SIG-M5 treated with dmso at 0.1 percent for 504 hours (cell line): ENCODE measurements at regions not wholly inside any gene's neighbourhood (a gene's known extent, or its start where the extent isn't known, plus 50 kb on each side); places are given as distances from the start of the nearest gene placed in this dataset.

Source experiments
- DNase-seq: peaks from one replicate; lab custom pipeline; 2025; ENCODE audit not compliant: unreplicated experiment; lab: John Stamatoyannopoulos, UW

DNA sequence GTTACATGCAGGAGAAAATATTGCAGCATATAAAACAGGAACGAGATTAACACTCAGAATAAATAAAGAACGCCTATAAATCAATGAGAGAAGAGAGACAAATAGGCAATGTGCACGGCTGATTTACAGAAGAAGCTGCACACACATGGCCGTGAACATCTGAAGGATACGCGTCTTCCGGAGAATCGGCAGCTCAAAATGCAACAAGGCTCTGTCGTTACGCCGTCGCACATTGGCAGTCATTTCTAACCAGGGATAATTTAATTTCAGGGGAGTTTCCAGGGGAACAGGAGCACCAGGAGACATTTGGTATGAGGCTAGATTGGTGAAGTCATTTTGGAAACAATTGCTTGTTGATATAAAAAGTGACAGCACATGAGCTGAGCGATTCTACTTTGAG is 745.2 kb downstream of the BRD1 start:
- no peak for DNase-seq

DNA sequence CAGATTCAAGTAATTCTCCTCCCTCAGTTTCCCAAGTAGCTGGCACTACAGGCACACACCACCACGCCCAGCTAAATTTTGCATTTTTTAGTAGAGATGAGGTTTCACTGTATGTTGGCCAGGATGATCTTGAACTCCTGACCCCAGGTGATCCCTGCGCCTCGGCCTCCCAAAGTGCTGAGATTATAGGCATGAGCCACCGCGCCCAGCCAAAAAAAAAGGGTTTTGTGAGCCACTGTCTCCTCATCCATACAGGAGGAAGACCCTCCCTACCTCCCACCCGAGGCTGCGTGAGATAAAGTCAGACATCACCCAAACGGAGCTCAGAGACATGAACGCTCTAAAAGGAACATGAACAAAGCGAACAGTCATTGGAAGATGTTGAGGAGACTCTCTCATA is 745.7 kb downstream of the BRD1 start:
- DNase-seq = no peak

DNA sequence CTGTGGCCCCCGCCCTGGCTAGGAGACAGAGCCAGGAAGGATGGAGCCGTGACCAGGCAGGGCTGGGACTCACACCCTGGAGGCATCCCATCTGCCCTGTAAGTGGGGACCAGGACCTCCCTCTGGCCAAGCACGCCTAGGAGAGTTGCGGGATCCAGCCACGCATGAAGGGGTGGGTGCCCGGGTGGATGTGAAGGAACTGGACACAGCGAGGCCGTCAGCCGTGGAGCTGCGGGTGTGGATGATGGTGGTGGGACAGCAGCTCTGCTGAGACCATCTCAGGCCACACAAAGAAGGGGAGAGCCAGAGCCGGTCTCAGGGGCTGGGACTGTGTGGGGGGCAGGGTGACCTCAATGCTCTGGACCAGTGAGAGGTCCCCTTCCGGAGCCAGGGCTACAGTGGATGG is 746.4 kb downstream of the BRD1 start:
- no peak for DNase-seq

DNA sequence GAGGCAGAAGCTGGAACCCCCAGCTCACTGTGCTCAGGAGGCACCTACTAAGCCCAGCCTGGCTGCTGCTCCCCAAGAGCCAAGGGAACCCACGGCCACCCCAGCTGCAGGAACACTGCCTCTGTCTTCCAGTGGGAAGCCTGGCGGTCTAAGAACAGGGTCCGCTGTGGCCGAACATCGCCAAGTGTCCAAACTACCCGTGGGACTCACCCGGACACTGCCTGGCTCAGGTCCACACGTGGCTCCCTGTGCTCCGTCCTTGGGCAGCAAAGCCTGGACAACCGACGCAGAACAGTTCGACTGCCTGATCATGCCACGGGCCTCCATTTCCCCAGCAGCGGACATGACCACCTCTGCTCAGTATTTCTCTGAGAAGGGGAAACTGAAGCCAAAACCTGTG is 747.0 kb downstream of the BRD1 start:
- no peak for DNase-seq

DNA sequence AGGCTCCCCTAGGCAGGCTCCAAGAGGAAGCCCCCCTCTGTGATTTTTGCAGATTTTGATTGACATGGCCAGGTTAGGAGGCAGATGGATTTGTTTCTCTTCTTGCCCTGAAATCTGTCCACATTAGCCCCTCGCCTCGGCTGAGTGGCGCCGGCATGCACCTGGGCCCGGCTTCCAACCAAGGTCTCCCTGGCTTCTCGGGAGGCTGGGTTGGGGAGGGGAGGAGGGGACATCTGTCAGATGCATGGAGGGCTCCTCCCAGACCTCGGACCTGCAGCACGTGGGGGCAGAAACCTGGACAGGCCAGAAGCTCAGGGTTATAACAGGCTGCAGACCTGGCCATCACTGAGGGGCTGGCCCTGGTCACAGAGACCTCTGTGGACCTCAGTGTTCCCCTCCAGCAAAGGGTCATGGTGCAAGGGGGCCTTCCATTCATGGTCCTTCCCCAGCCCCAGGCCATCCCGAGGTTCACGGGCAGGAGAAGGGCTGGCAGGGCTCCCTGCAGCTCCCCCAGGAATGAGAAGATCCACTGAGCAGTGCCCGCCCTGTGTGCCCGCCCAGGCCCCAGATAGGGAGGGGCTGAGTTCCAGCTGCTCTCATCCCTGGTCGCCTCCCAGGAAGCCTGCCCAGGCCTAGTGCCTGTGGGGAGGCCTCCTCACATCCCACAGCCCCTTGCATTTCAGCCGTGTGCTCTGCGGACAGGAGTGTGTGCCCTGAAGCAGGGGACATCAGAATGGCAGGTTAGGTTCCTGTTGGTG is 747.8 kb downstream of the BRD1 start:
- no peak for DNase-seq

DNA sequence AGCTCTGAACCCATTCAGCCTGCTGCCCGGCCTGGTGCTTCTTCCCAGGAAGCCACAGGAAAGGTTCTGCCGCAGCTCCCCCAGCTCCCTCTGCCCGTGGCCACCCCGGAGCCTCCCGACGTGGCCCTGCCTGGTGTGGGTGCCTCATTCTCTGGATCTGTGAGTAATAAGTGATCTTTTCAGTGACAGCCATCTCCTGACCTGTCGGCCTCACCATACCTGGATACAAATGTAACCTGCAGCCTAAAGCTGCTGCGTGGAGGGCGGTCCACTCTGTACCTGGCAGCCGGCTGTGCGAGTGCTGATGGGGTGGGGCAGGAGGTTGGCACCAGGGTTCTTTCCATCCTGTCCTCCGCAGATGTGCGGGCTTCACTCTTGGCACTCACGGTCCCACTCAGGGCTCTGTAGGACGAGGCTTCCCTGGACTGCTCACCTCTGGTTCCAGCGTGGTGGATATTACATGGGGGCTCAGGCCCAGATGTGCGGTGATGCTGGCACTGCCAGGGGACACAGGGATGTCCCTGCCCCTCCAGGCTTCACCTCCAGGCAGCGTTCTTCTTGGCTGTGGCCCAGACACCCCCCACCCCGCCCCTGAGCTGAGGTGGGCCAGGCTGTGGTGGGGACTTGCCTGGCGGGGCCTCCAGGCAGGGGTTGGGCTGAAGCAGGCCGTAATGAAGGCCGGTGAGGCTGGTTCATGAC is 748.5 kb downstream of the BRD1 start:
- DNase-seq = no peak

DNA sequence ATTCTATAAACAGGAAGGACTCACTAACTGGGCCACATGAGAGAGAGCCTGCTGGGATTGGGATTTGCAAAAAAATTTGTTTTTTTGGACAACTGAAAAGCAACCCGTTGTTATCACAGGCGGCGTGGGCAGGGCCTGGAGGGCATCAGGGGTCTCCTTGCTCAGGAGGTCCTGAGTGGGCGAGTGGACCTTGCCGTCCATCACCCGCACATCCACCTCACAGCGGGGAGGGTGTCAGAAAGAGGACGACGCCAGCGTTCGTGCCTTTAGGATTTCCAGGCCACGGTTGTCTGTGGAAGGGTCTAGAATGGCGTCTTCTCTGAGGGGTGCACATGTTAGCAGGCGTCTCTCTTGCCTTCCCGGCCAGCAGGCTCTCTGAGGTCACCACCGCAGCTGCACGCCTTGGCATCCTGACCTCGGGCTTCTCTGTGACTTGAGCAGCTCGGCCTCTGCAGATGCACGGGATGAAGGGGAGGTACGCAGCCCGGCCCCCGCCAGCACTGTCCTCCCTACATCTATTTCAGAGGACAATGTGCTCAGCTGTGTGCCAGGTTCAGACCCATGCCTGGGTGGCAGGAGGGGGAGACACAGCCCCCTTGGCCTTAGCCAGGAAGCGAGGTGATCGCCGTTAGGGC is 749.5 kb downstream of the BRD1 start:
- DNase-seq = no peak

DNA sequence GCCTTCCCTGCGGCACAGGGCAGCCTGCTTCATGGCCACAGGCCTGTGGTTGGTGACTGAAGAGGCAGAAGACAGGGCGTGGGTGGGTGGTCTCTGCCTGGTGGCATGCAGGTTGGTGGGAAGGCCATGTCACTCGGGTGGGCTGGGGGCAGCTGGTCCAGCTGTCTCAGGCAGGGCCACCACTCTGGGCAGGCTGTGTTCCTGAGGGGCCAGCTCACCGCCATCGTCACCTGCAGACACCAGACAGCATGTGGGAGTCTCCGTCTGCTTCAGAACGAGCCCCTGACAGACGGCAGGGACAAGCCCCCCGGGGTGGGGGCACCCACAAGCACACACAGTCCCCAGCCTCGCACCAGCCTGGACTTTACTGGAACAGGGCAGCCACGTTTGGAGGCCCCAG is 750.1 kb downstream of the BRD1 start:
- DNase-seq = no peak

DNA sequence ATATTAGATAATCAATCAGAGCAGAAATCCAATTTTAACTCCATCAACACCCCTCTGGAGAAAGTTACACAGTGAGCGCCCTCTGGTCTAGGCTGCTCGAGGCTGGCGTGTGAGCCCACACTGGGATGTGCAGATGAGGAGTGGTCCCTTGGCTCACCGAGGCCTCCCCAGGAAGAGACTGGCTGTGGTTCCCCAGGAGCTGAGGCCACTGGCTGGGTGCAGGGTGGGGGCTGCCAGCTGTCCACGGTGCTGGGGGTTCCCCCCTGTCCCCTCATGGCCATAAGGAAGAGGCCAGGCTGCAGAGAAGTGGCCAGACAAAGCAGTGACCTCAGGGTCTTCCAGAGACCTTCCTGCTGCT is 750.7 kb downstream of the BRD1 start:
- DNase-seq = no peak

DNA sequence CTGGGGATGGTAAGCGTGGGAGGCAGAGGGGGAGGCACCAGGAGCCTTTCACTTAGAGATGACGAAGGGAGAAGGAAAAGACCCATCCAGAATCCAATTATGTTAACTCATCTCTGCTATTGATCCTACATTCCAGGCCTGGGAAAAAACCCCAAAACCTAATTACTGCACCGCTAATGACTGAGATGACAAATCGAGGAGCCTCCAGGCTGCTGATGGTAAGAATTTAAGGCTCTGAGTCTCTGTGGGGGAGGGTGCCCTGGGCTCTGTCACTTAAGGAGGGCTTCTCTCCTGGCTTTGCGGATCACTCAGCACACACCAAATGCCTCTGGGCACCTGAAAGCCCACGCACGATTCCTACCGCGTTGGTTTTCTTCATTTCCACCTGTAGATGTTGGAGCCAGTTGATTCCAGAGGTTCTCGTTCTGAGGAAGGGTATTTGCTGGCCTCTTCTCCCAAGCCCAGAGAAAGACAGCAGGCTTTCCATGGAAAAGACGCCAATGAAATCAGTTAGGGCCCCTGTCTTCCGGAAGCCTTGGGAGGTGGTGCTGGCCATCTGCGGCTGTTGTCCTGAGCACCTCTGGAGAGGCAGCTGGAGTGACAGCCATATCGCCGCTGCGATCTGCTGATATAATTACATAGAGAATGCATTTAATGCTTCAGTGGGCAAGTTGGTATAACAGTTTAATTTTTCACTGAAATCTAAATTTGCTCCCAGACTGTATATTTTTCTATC is 751.2 kb downstream of the BRD1 start:
- DNase-seq = no peak

DNA sequence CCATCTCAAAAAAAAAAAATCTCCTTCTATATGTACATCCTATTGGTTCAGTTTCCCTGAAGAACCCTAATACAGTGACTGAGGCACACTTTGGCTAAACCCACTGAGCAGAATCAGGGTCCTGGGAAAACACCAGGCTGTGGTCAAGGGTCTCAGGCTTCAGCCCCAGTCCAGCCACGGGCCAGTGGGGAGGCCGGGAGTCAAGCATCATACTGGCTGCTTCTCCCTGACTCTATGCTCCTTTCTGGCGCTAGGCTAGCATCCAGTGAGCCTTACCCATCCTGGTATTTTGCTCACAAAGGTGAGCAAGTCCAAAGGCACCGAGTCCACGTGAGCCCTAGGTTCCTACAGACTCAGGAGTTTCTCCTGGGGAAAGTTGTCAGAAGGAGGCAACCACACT is 752.5 kb downstream of the BRD1 start:
- DNase-seq = no peak

DNA sequence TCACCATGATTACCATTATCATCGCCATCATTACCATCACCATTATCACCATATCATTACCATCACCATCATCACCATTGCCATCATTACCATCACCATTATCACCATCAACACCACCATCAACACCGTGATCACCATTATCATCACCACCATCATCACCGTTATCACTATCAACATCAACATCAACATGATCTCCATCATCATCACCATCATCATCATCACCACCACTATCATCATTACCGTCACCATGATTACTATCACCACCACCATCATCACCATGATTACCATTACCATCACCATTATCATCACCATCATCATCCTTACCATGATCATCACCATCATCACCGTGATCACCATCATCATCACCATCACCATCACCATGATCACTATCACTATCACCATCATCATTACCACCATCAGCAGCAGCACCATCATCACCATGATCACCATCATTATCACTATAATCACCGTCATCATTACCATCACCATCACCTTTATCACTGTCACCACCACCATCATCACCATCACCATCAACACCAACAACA is 753.7 kb downstream of the BRD1 start:
- no peak for DNase-seq

DNA sequence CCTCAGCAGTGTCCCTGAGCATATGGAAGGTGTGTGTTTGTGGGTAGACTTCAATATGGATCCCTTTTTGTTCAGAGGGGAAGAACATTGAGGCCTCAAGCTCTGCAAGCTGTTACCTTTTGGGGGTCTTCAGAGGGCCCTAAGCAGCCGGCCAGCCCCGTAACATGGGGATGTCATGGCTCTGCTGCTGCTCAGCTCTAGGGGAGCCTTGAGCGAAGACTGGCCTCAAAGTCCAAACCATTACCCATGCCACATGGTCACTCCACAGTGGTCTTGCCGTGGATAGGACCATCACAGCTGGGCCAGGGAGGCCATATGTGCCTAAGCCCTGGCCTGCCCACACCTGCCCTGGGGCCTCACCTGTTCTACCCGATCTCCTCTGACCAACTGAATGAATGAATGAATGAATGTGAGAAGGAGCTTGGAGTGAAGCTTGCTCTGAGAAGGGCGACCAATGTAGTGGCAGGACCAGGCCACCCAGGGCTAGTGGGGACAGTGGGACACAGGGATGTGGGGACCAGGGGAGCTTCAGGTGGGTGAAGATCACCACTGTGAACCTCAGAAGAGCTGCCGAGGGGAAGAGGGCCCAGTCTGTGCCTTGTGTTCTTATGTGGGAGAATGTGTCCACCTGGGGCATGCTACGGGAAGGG is 754.6 kb downstream of the BRD1 start:
- DNase-seq = no peak

DNA sequence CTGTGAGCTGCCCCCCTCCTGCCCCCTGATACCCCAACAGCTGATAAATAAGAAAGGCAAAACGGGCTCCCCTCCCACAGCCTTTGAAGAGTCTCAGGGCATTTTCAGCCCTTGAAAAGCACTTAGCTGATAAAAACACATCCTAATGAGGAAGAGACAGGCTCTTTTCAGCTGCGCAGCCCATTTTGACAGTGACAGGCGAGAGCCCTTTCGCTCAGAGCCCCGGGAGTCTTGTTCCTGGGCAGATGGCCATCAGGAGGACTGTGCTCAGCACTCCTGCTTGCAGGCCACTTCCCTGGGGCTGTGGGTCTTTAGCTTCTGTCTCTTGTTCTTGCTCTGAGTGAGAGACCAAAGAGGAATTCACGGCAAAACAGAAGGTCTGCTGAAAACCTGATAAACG is 757.2 kb downstream of the BRD1 start:
- DNase-seq = no peak

DNA sequence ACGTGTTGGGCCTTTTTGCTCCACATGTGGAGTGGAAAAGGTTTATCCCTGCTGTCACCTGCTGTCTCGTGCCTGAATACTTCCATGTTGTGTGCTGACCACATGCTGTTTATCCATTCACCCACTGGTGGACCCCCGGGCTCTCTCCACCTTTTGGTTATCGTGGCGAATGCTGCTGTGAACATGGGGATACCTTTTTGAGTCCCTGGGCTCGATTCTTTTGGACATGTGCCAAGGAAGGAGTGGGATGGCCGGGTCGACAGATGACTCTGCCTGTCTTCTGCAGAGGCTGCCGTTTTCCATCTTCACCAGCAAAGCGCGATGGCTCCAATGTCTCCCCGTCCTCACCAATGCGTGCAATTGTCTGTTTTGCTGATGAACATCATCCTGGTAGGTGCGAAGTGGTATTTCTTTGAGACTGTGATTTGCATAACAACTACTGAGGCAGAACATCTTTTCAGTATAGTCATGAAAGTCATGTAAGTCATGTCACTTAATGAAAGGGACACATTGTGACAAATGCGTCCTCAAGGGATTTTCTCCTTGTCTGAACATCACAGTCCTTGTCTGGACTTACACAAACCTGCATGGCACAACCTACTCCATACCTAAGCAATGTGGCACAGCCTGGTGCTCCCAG is 758.7 kb downstream of the BRD1 start:
- no peak for DNase-seq

DNA sequence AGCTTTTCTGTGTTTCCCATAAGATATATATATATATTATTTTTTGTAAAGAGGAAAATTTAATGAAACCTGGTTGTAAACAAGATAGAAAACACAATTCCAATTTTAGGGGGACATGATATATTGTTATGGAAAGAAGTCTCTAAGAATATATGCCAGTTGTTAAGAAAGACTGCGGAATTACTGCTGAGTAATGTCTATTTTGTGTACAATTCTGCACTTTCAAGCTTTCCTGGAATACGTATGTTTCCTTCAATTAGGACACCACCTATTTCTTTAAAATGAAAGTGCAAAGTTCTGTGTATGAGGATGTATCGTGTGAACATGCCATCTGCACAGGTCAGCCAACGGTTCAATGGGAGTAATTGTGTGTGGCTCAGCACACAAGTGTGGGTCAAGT is 760.2 kb downstream of the BRD1 start:
- DNase-seq = no peak

DNA sequence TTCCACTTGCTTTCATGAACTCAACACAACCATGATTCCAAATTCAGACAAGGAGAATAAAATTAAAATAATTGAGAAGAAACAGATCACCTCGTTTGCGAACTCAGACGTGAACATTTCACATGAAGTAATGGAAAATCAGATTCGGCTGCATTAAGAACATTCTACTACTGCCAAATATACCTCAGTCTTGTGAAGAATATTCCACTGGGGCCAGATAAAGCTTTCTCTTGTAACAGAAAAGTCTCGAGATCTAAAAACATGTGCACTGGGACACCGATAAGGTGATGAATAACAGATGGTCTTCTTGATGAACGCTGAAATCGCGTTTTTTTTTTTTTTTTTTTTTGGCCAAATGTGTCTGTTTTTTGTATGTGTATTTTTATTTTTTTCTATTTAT is 761.1 kb downstream of the BRD1 start:
- no peak for DNase-seq

DNA sequence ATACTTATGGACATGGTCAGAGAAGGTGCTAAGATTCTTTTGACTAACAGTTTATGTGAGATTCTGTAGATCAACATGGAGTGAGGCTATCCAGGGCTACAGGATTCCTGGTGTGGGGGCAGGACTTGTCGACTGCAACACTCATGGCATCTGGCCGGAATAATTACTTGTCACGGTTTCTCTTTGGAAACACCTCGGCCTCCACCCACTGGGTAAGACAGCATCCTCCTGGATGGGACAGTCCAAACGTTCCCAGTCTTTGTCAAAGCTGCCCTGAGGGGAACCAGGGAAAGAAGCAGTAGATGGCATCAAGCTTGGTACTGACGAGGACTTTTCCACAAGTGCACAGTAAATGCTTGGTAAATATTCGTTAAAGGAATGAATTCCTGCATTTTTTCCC is 762.8 kb downstream of the BRD1 start:
- no peak for DNase-seq

DNA sequence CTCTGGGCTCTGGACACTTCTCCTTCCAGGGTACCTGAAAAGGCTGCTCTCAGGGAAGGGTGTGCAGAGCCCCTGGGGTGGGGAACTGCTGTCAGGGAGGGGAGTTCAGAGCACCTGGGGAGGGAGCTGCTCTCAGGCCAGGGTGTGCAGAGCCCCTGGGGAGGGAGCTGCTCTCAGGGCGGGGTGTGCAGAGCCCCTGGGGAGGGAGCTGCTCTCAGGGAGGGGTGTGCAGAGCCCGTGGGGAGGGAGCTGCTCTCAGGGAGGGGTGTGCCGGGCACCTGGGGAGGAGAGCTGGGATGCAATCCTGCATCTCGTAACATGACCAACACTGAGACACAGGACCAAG is 764.2 kb downstream of the BRD1 start:
- no peak for DNase-seq

DNA sequence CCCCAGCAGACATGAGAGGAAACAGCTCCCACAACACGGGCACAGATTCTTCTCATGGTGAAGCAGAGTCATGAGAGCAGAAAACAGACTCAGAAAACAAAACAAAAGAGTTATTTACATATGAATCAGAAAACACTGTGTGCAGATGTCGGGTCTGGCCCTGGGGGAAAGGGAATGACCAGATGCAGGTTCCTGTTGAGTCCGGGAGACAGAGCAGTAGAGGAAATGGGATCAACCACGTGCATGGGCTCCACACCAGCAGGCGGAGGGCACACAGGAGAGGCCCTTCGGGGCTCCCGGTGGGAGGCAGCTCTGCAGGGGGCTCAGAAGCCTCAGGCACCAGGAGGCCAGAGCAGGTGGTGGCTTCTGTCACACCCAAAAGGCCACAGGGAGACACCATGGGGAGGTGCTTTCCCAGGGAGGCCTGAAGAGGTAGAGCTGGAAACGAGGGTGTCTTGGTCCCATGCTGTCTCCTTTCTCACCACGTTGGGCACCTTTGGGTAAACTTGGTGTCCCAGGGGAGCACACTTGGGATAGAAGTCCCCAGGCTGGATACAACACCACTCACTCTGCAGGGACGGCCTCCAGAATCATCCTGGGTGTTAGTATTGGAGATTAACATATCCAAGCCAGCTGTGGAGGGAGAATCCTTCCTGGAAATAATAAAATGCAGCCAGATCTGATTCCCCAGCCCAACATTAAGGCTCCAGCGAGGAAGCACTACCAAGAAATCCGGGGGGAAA is 764.7 kb downstream of the BRD1 start:
- no peak for DNase-seq
